Spleen (tissue), 11 donors: ENCODE measurements at regions not wholly inside any gene's neighbourhood (a gene's known extent, or its start where the extent isn't known, plus 50 kb on each side); places are given as distances from the start of the nearest gene placed in this dataset.

ENCODE experiments used
- DNase-seq: peaks from one replicate; pipeline ENCODE4 v3.0.0-alpha.2; 2020
- H3K27ac ChIP-seq, 8 donors: fragments of 200-600 bp; sonication (generic) in 7 of 8; 1 replicate in 4 of 8; 2 replicates in 4 of 8; pipeline versions ENCODE4 v1.5.0 to v1.8.0; 2016 to 2021; ENCODE audit warnings: inconsistent platforms in 4 of 8, mild to moderate bottlenecking in 4 of 8, moderate library complexity in 1 of 8
- H3K27me3 ChIP-seq, 7 donors: fragments of 200-600 bp; sonication (generic) in 6 of 7; replicated peaks in 1 of 7; 1 replicate in 4 of 7; 2 replicates in 3 of 7; pipeline versions ENCODE4 v1.5.0 to v1.8.0; 2016 to 2021; ENCODE audit warnings: inconsistent platforms in 3 of 7, mild to moderate bottlenecking in 1 of 7
- H3K36me3 ChIP-seq, 6 donors: fragments of 200-600 bp; sonication (generic) in 5 of 6; 1 replicate in 4 of 6; 2 replicates in 2 of 6; pipeline versions ENCODE4 v1.5.0 to v1.8.0; 2016 to 2021; ENCODE audit warnings: inconsistent platforms in 2 of 6
- H3K4me1 ChIP-seq, 6 donors: fragments of 200-600 bp; sonication (generic) in 5 of 6; 1 replicate in 3 of 6; 2 replicates in 3 of 6; pipeline versions ENCODE4 v1.5.0 to v1.8.0; 2016 to 2021; ENCODE audit warnings: inconsistent platforms in 3 of 6
- H3K4me3 ChIP-seq, 8 donors: fragments of 200-600 bp; sonication (generic) in 7 of 8; 1 replicate in 4 of 8; 2 replicates in 4 of 8; pipeline versions ENCODE4 v1.5.0 to v1.8.0; 2016 to 2021; ENCODE audit warnings: inconsistent platforms in 4 of 8, mild to moderate bottlenecking in 4 of 8, moderate library complexity in 2 of 8
- H3K9me3 ChIP-seq, 8 donors: fragments of 200-600 bp; sonication (generic) in 7 of 8; 1 replicate in 4 of 8; 2 replicates in 4 of 8; pipeline versions ENCODE4 v1.5.0 to v1.8.0; 2016 to 2021; ENCODE audit warnings: inconsistent platforms in 4 of 8
- CTCF ChIP-seq, 11 experiments: fragments of 200-600 bp in 7 of 11; fragments of 450-650 bp in 4 of 11; sonication (generic) in 4 of 11; IDR thresholded peaks in 8 of 11; conservative IDR thresholded peaks in 3 of 11; 1 replicate in 7 of 11; 2 replicates in 4 of 11; pipeline versions ENCODE4 v1.4.0 to v1.8.0; 2016 to 2021; ENCODE audit warnings: antibody characterized with exemption in 11 of 11, inconsistent platforms in 4 of 11, mild to moderate bottlenecking in 1 of 11
- POLR2A ChIP-seq, 3 donors: fragments of 450-650 bp; IDR thresholded peaks; one replicate each; pipeline ENCODE4 v1.5.1; 2017; ENCODE audit warnings: antibody characterized with exemption in 3 of 3, mild to moderate bottlenecking in 1 of 3
- POLR2AphosphoS5 ChIP-seq, 3 donors: sonication (generic); formaldehyde crosslinking; IDR thresholded peaks; one replicate each; pipeline ENCODE4 v1.5.1; 2017; ENCODE audit warnings: antibody characterized with exemption in 3 of 3
- WGBS, 5 donors: extraction: QIAGEN DNeasy Blood & Tissue Kit in 3 of 5; methylation state at CpG; one replicate each; pipeline versions ENCODE4 v1.1.5 to v1.1.7; 2013 to 2018; 5-methylcytosine and 5-hydroxymethylcytosine counted together
- intact Hi-C: fragments of 100-400 bp; cut with DNase I; formaldehyde crosslinking; loops from one replicate; pipeline ENCODE4 v1.15.0; 2023; ENCODE audit warnings: low total_unique reads
- donor health status: healthy with polysubstance abuse.
- donor health status: DM: no; HTN: no; CAD: no; lungs with moderate emphysema.
- donor health status: DM: no; HTN: no; CAD: no.
- donor health status: Bipolar disorder and iron deficiency.
- donor health status: healthy.
- donor health status: DM: no; HTN: no; CAD: no.
- donor health status: DM: yes; HTN: yes; CAD: no.

GRCh38 chr5:144944936-144945335 is 774.3 kb downstream of the KCTD16 start:
- Histone ChIP-seq H3K4me3 (no peak overlapping the region), H3K9me3 (no peaks in the 10 kb centered on the region), H3K27me3 (no peaks in the 10 kb centered on the region), H3K4me1 (no peaks in the 10 kb centered on the region), H3K27ac (no peak overlapping the region), H3K36me3 (no peaks in the 10 kb centered on the region)
- WGBS, 5 donors = 65 to 83% (median 78%) methylated on average over 4 of the region's 4 CpGs
- intact Hi-C loops = no loop called here
- TF ChIP-seq CTCF (IDR thresholded peaks at IDR 0.05 in 8 of 11, conservative IDR thresholded peaks at IDR 0.05 in 3 of 11) = no peak
- TF ChIP-seq POLR2A (IDR thresholded peaks at IDR 0.05) = no peak
- TF ChIP-seq POLR2AphosphoS5 (IDR thresholded peaks at IDR 0.05) = no peak
- DNase-seq = no peak

- intact Hi-C loops = no loop called here
These were observed 770.3 kb downstream of the KCTD16 start for GRCh38 chr5:144941004-144941403.

GRCh38 chr5:144918371-144918770 is 747.7 kb downstream of the KCTD16 start:
- intact Hi-C loops = no loop called here
- Histone ChIP-seq H3K27me3 (no peaks in the 10 kb centered on the region), H3K36me3 (no peaks in the 10 kb centered on the region), H3K4me1 (no peaks in the 10 kb centered on the region), H3K4me3 (no peak overlapping the region), H3K27ac (no peak overlapping the region), H3K9me3 (no peaks in the 10 kb centered on the region)
- TF ChIP-seq POLR2AphosphoS5 (IDR thresholded peaks at IDR 0.05) = no peak
- no peak for TF ChIP-seq CTCF (IDR thresholded peaks at IDR 0.05 in 8 of 11, conservative IDR thresholded peaks at IDR 0.05 in 3 of 11)
- DNase-seq = no peak
- WGBS, 5 donors = 64 to 84% (median 71%) methylated on average over 1 of the region's 1 CpG

More at GRCh38 chr5:144941004-144941403, 770.3 kb downstream of the KCTD16 start:
- no peak for DNase-seq
- Histone ChIP-seq H3K4me3 (no peak overlapping the region), H3K27ac (no peak overlapping the region), H3K9me3 (peaks cover 0 to under 1% (median 0%) of the 10 kb centered on the region in 8 donors), H3K36me3 (no peaks in the 10 kb centered on the region), H3K27me3 (no peaks in the 10 kb centered on the region), H3K4me1 (no peaks in the 10 kb centered on the region)
- no peak for TF ChIP-seq CTCF (IDR thresholded peaks at IDR 0.05 in 8 of 11, conservative IDR thresholded peaks at IDR 0.05 in 3 of 11)

DNA sequence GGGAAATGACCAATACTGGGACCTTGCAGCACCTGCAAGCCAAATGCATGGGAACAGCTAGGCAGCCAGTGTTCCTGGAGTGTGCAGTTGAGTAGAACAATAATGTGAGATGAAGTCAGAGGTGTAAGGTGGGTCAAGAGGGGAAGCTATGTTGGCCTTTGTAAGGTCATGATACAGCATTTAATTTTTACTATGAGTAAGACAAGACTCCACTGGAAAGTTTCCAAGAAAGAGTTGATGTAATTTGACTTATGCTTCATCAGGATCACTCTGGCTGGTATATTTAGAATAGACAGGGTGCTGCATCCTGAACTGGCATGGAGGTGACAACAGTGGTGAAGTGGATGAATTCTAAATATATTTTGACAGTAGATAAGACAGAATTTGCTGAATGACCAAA is 744.8 kb downstream of the KCTD16 start:
- no peaks in the 10 kb centered on the region for H3K4me1 ChIP-seq
- TF ChIP-seq POLR2A (IDR thresholded peaks at IDR 0.05) = no peak
- TF ChIP-seq POLR2AphosphoS5 (IDR thresholded peaks at IDR 0.05) = no peak
- TF ChIP-seq CTCF (IDR thresholded peaks at IDR 0.05 in 8 of 11, conservative IDR thresholded peaks at IDR 0.05 in 3 of 11) = no peak
- H3K36me3 ChIP-seq = no peaks in the 10 kb centered on the region
- DNase-seq = no peak
- intact Hi-C loops = no loop called here
- H3K4me3 ChIP-seq = no peak overlapping the region
- H3K27me3 ChIP-seq = no peaks in the 10 kb centered on the region
- peaks cover 0 to 9% (median 2%) of the 10 kb centered on the region in 8 donors for H3K9me3 ChIP-seq
- no peak overlapping the region for H3K27ac ChIP-seq
